Endodermal cell (in vitro differentiated cells): ENCODE measurements at regions not wholly inside any gene's neighbourhood (a gene's known extent, or its start where the extent isn't known, plus 50 kb on each side); places are given as distances from the start of the nearest gene placed in this dataset.

Experiments
- DNase-seq: peaks from one replicate; pipeline ENCODE4 v3.0.0-alpha.2; 2017
- H3K27ac ChIP-seq: 2 replicates; pipeline ENCODE4 v1.5.1; 2013; ENCODE audit warnings: mild to moderate bottlenecking, low read depth, low read length, moderate library complexity
- H3K27me3 ChIP-seq: 2 replicates; pipeline ENCODE4 v1.6.1; 2013; ENCODE audit warnings: mild to moderate bottlenecking, low read length, moderate library complexity; ENCODE audit not compliant: insufficient read depth, control insufficient read depth, poor library complexity, severe bottlenecking
- H3K36me3 ChIP-seq: 2 replicates; pipeline ENCODE4 v1.7.0; 2013; ENCODE audit warnings: mild to moderate bottlenecking, low read length, moderate library complexity; ENCODE audit not compliant: control insufficient read depth, insufficient read depth
- H3K4me1 ChIP-seq: one replicate; pipeline ENCODE4 v1.7.0; 2013; ENCODE audit warnings: low read length; ENCODE audit not compliant: control insufficient read depth, insufficient read depth
- H3K4me3 ChIP-seq: 2 replicates; pipeline ENCODE4 v1.5.1; 2013; ENCODE audit warnings: mild to moderate bottlenecking, low read length, moderate library complexity
- H3K9ac ChIP-seq: 2 replicates; pipeline ENCODE4 v1.6.1; 2013; ENCODE audit warnings: mild to moderate bottlenecking, low read length, moderate library complexity; ENCODE audit not compliant: poor library complexity, severe bottlenecking; ENCODE audit errors: extremely low read depth
- H3K9me3 ChIP-seq: 2 replicates; pipeline ENCODE4 v1.6.1; 2013; ENCODE audit warnings: mild to moderate bottlenecking, low read length, moderate library complexity; ENCODE audit not compliant: control insufficient read depth
- H3K27ac Mint-ChIP-seq: 2 replicates; pipeline ENCODE4 v1.8.0; 2020; ENCODE audit warnings: mixed read lengths
- H3K27me3 Mint-ChIP-seq: 2 replicates; pipeline ENCODE4 v1.8.0; 2021; ENCODE audit warnings: mild to moderate bottlenecking, mixed read lengths; ENCODE audit not compliant: insufficient read depth
- H3K36me3 Mint-ChIP-seq: 2 replicates; pipeline ENCODE4 v1.8.0; 2020; ENCODE audit warnings: low read depth, mixed read lengths
- H3K4me1 Mint-ChIP-seq: 2 replicates; pipeline ENCODE4 v1.8.0; 2020; ENCODE audit warnings: mixed read lengths
- H3K4me3 Mint-ChIP-seq: 2 replicates; pipeline ENCODE4 v1.8.0; 2020; ENCODE audit warnings: mild to moderate bottlenecking, moderate library complexity, mixed read lengths
- H3K9me3 Mint-ChIP-seq: 2 replicates; pipeline ENCODE4 v1.8.0; 2020; ENCODE audit warnings: mild to moderate bottlenecking, mixed read lengths
- CTCF ChIP-seq: fragments of 200-600 bp; sonication (generic); conservative IDR thresholded peaks from 2 replicates; pipeline ENCODE4 v1.5.0; 2021; ENCODE audit warnings: antibody characterized with exemption, mild to moderate bottlenecking
- WGBS, 2 experiments: methylation state at CpG; one replicate each; pipeline versions ENCODE4 v1.1.5 to v1.1.7; 2013; ENCODE audit warnings: missing lambda C conversion rate in 2 of 2, mixed read lengths in 1 of 2; ENCODE audit not compliant: insufficient coverage in 1 of 2, insufficient read length in 1 of 2; 5-methylcytosine and 5-hydroxymethylcytosine counted together

- WGBS, 2 experiments, result no CpG with 5 or more reads among the region's 1 CpG
Observed at GRCh38 chr2:35428548-35428947, 927.0 kb upstream of the CRIM1 start.

GRCh38 chr2:35421485-35421884 is 934.1 kb upstream of the CRIM1 start:
- Histone ChIP-seq H3K36me3 (no peaks in the 10 kb centered on the region), H3K27ac (no peak overlapping the region), H3K9ac (no peak overlapping the region), H3K4me1 (no peaks in the 10 kb centered on the region), H3K27me3 (no peaks in the 10 kb centered on the region), H3K4me3 (no peak overlapping the region), H3K9me3 (peaks cover 5% of the 10 kb centered on the region)
- H3K4me3 Mint-ChIP-seq, result no peak overlapping the region
- 100% methylated on average over 1 of the region's 1 CpG for WGBS, 2 experiments
- peaks cover 3% of the 10 kb centered on the region for H3K4me1 Mint-ChIP-seq
- no peak overlapping the region for H3K27ac Mint-ChIP-seq
- H3K9me3 Mint-ChIP-seq, result peaks cover 9% of the 10 kb centered on the region
- TF ChIP-seq CTCF, result no peak
- H3K36me3 Mint-ChIP-seq, result peaks cover 9% of the 10 kb centered on the region
- peaks cover 2% of the 10 kb centered on the region for H3K27me3 Mint-ChIP-seq
- DNase-seq, result no peak

More at GRCh38 chr2:35428548-35428947, 927.0 kb upstream of the CRIM1 start:
- Histone ChIP-seq H3K4me1 (no peaks in the 10 kb centered on the region), H3K4me3 (no peak overlapping the region), H3K27ac (no peak overlapping the region), H3K36me3 (no peaks in the 10 kb centered on the region), H3K9ac (no peak overlapping the region), H3K27me3 (no peaks in the 10 kb centered on the region), H3K9me3 (peaks cover 3% of the 10 kb centered on the region)
- H3K27me3 Mint-ChIP-seq, result peaks cover 2% of the 10 kb centered on the region
- H3K27ac Mint-ChIP-seq, result no peak overlapping the region
- DNase-seq, result peak; percentile 89
- no peak overlapping the region for H3K4me3 Mint-ChIP-seq
- peaks cover 6% of the 10 kb centered on the region for H3K9me3 Mint-ChIP-seq
- H3K36me3 Mint-ChIP-seq, result peaks cover 7% of the 10 kb centered on the region
- TF ChIP-seq CTCF, result peak; percentile 87
- H3K4me1 Mint-ChIP-seq, result peaks cover 6% of the 10 kb centered on the region

GRCh38 chr2:35417293-35417692 is 938.3 kb upstream of the CRIM1 start:
- Histone ChIP-seq H3K9me3 (no peaks in the 10 kb centered on the region), H3K9ac (no peak overlapping the region), H3K36me3 (no peaks in the 10 kb centered on the region), H3K4me3 (no peak overlapping the region), H3K4me1 (no peaks in the 10 kb centered on the region), H3K27me3 (no peaks in the 10 kb centered on the region), H3K27ac (no peak overlapping the region)
- Mint-ChIP-seq H3K27ac (no peak overlapping the region), H3K4me1 (peaks cover 2% of the 10 kb centered on the region), H3K4me3 (no peak overlapping the region), H3K27me3 (no peaks in the 10 kb centered on the region), H3K9me3 (peaks cover 7% of the 10 kb centered on the region), H3K36me3 (no peaks in the 10 kb centered on the region)
- no peak for TF ChIP-seq CTCF
- WGBS, 2 experiments, result 0% methylated on average over 1 of the region's 1 CpG
- no peak for DNase-seq
